Activated T-helper 9 cell treated with anti-CD3 and anti-CD28 coated beads, Interleukin-2, amount 50 U/mL, for 16 hours (primary cell): ENCODE measurements at regions not wholly inside any gene's neighbourhood (a gene's known extent, or its start where the extent isn't known, plus 50 kb on each side); places are given as distances from the start of the nearest gene placed in this dataset.
"Not testable (repeated sequence)": the region's sequence is repeated elsewhere in the genome, so short reads cannot be mapped to it uniquely, and the experiment has no call there.

Experiments
- DNase-seq: peaks from one replicate; pipeline ENCODE4 v3.0.0-alpha.2; 2020; ENCODE audit warnings: low read depth

- no peak for DNase-seq
Measured at GRCh38 chr3:177713928-177714900, 516.9 kb upstream of the TBL1XR1 start.

- DNase-seq: no peak
Measured at GRCh38 chr3:177714945-177715344, 517.7 kb upstream of the TBL1XR1 start.

GRCh38 chr3:177715980-177716379 lies 518.7 kb upstream of the TBL1XR1 start:
- DNase-seq: no peak

- DNase-seq: not testable (repeated sequence)
Measured at GRCh38 chr3:177720927-177721326, 523.6 kb upstream of the TBL1XR1 start.

GRCh38 chr3:177721864-177722785 lies 524.8 kb upstream of the TBL1XR1 start:
- no peak for DNase-seq

GRCh38 chr3:177724020-177724638 lies 526.8 kb upstream of the TBL1XR1 start:
- DNase-seq: no peak

GRCh38 chr3:177725165-177725564 lies 527.9 kb upstream of the TBL1XR1 start:
- DNase-seq: no peak

- DNase-seq: no peak
Measured at GRCh38 chr3:177726807-177727206, 529.5 kb upstream of the TBL1XR1 start.

GRCh38 chr3:177729956-177730681 lies 532.8 kb upstream of the TBL1XR1 start:
- DNase-seq: no peak

GRCh38 chr3:177730814-177731213 lies 533.5 kb upstream of the TBL1XR1 start:
- DNase-seq: no peak

GRCh38 chr3:177731644-177732268 lies 534.5 kb upstream of the TBL1XR1 start:
- no peak for DNase-seq

GRCh38 chr3:177733233-177733632 lies 536.0 kb upstream of the TBL1XR1 start:
- DNase-seq: no peak

- no peak for DNase-seq
Measured at GRCh38 chr3:177733936-177734335, 536.7 kb upstream of the TBL1XR1 start.

- no peak for DNase-seq
Measured at GRCh38 chr3:177735431-177735830, 538.1 kb upstream of the TBL1XR1 start.

GRCh38 chr3:177739461-177739860 lies 542.2 kb upstream of the TBL1XR1 start:
- DNase-seq: no peak

GRCh38 chr3:177740254-177740653 lies 543.0 kb upstream of the TBL1XR1 start:
- DNase-seq: no peak

- no peak for DNase-seq
Measured at GRCh38 chr3:177742273-177742672, 545.0 kb upstream of the TBL1XR1 start.

- no peak for DNase-seq
Measured at GRCh38 chr3:177743173-177743890, 546.0 kb upstream of the TBL1XR1 start.

- no peak for DNase-seq
Measured at GRCh38 chr3:177744873-177745606, 547.8 kb upstream of the TBL1XR1 start.

- no peak for DNase-seq
Measured at GRCh38 chr3:177745607-177746005, 548.3 kb upstream of the TBL1XR1 start.
